ENCODE measurements at regions not wholly inside any gene's neighbourhood (a gene's known extent, or its start where the extent isn't known, plus 50 kb on each side); places are given as distances from the start of the nearest gene placed in this dataset.

GRCh38 chr13:33735276-33735675 lies 82.7 kb upstream of the RFC3 start:
- TF ChIP-seq CTCF (IDR thresholded peaks at IDR 0.05; ENCODE audit: insufficient read depth, low read depth, low read length) (no peak), EZH2 (IDR thresholded peaks at IDR 0.05; ENCODE audit: insufficient read depth, low read length) (no peak)
